CD4-positive, alpha-beta T cell (primary cell): ENCODE measurements at regions not wholly inside any gene's neighbourhood (a gene's known extent, or its start where the extent isn't known, plus 50 kb on each side); places are given as distances from the start of the nearest gene placed in this dataset.

Source experiments
- ATAC-seq: fragments of 200-7000 bp; cut with Tn5 transposase; one replicate; pipeline ENCODE4 v1.10.0; 2022; ENCODE audit warnings: mild to moderate bottlenecking; ENCODE audit not compliant: poor library complexity
- CTCF ChIA-PET: fragments of 350-600 bp; sonication (Branson Sonifier 250); formaldehyde crosslinking; loops from one replicate; lab custom pipeline; 2021; ENCODE audit warnings: antibody characterized with exemption, inconsistent platforms; lab: Charles Lee
- POLR2A ChIA-PET: fragments of 350-600 bp; sonication (Branson Sonifier 250); formaldehyde crosslinking; loops from one replicate; lab custom pipeline; 2021; ENCODE audit warnings: antibody characterized with exemption, inconsistent platforms; lab: Charles Lee
- DNase-seq, 14 experiments: peaks; one replicate each; pipeline ENCODE4 v3.0.0-alpha.2; 2013 to 2020; ENCODE audit warnings: mixed read lengths in 2 of 14
- H3K27ac ChIP-seq, 2 donors: one replicate each; pipeline versions ENCODE4 v1.5.1 to v1.7.0; 2013; ENCODE audit warnings: low read length in 2 of 2, low read depth in 1 of 2, mild to moderate bottlenecking in 1 of 2
- H3K27me3 ChIP-seq, 2 experiments: 1 replicate in 1 of 2; 2 replicates in 1 of 2; pipeline versions ENCODE4 v1.6.1 to v1.7.0; 2013; ENCODE audit warnings: low read length in 2 of 2, control low read depth in 1 of 2, mild to moderate bottlenecking in 1 of 2, moderate library complexity in 1 of 2; ENCODE audit not compliant: insufficient read depth in 2 of 2, control insufficient read depth in 1 of 2
- H3K36me3 ChIP-seq: one replicate; pipeline ENCODE4 v1.6.1; 2013; ENCODE audit warnings: low read length, control low read depth; ENCODE audit not compliant: insufficient read depth
- H3K4me1 ChIP-seq: one replicate; pipeline ENCODE4 v1.6.1; 2013; ENCODE audit warnings: low read length, control low read depth; ENCODE audit not compliant: insufficient read depth
- H3K4me3 ChIP-seq: one replicate; pipeline ENCODE4 v1.5.1; 2013; ENCODE audit warnings: mild to moderate bottlenecking, low read length, moderate library complexity
- H3K9me3 ChIP-seq, 2 experiments: 1 replicate in 1 of 2; 2 replicates in 1 of 2; pipeline versions ENCODE4 v1.6.1 to v1.7.0; 2013; ENCODE audit warnings: low read length in 2 of 2, mild to moderate bottlenecking in 2 of 2, control low read depth in 1 of 2, moderate library complexity in 1 of 2; ENCODE audit not compliant: control insufficient read depth in 1 of 2, insufficient read depth in 1 of 2
- H3K27ac Mint-ChIP-seq: one replicate; pipeline ENCODE4 v1.8.0; 2020; ENCODE audit warnings: mixed read lengths
- H3K27me3 Mint-ChIP-seq: one replicate; pipeline ENCODE4 v1.8.0; 2021; ENCODE audit warnings: mixed read lengths
- H3K36me3 Mint-ChIP-seq: one replicate; pipeline ENCODE4 v1.8.0; 2021; ENCODE audit warnings: low read depth, mixed read lengths
- H3K4me1 Mint-ChIP-seq: one replicate; pipeline ENCODE4 v1.8.0; 2021; ENCODE audit warnings: low read depth, mixed read lengths
- H3K4me3 Mint-ChIP-seq: one replicate; pipeline ENCODE4 v1.8.0; 2020; ENCODE audit warnings: mild to moderate bottlenecking, mixed read lengths
- H3K9me3 Mint-ChIP-seq: one replicate; pipeline ENCODE4 v1.8.0; 2020; ENCODE audit warnings: mixed read lengths
- CTCF ChIP-seq: fragments of 200-600 bp; IDR thresholded peaks from one replicate; pipeline ENCODE4 v1.8.0; 2022; ENCODE audit warnings: antibody characterized with exemption, mild to moderate bottlenecking
- intact Hi-C, 2 experiments: fragments of 100-400 bp; cut with DNase I in 1 of 2; cut with micrococcal nuclease in 1 of 2; formaldehyde crosslinking; loops; one replicate each; pipeline versions ENCODE4 v1.15.1 to v1.9.0; 2023 to 2025; cut with DNase I, micrococcal nuclease

DNA sequence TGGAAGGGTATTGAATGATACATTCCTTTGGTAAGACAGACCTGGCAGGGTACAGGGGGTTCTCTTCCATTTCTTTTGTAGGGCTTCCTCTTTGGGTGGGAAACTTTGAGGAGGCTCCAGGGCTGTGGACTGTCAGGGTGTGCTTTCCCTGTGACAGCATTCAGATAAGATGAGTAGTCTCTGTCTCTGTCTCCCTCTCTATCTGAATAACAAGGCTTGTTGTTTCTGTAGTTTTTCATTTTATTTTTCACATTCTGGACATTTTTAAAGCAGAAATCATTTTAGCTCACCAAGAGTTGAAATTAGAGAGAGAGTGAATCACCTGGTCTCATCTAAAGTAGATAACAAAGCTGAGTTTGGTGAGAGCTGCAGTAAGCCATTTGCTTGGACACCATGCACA is 100.8 kb upstream of the TPM1 start:
- intact Hi-C loops: no loop called here
- Histone ChIP-seq H3K27me3 (peaks cover 3 to 14% of the 10 kb centered on the region in 2 experiments), H3K9me3 (no peaks in the 10 kb centered on the region), H3K27ac (no peak overlapping the region), H3K4me3 (no peak overlapping the region), H3K36me3 (no peaks in the 10 kb centered on the region), H3K4me1 (no peaks in the 10 kb centered on the region)
- DNase-seq (no peak), ATAC-seq (no peak)
- Mint-ChIP-seq H3K27me3 (peaks cover 58% of the 10 kb centered on the region), H3K4me3 (no peak overlapping the region), H3K4me1 (no peaks in the 10 kb centered on the region), H3K27ac (no peak overlapping the region), H3K9me3 (no peaks in the 10 kb centered on the region), H3K36me3 (no peaks in the 10 kb centered on the region)
- POLR2A ChIA-PET: no interaction called here
- CTCF ChIA-PET: no interaction called here
- TF ChIP-seq CTCF: no peak

- intact Hi-C loops: no loop called here
- Mint-ChIP-seq H3K27ac (no peak overlapping the region), H3K4me3 (no peak overlapping the region), H3K9me3 (no peaks in the 10 kb centered on the region), H3K4me1 (no peaks in the 10 kb centered on the region), H3K27me3 (peaks cover 63% of the 10 kb centered on the region), H3K36me3 (no peaks in the 10 kb centered on the region)
- H3K4me1 ChIP-seq: no peaks in the 10 kb centered on the region
- no peak for TF ChIP-seq CTCF
- DNase-seq: no peak
- no peak overlapping the region for H3K4me3 ChIP-seq
- no peak overlapping the region for H3K27ac ChIP-seq
- no peak for ATAC-seq
- no peaks in the 10 kb centered on the region for H3K9me3 ChIP-seq
- ChIA-PET CTCF (no interaction called here), POLR2A (no interaction called here)
- H3K27me3 ChIP-seq: peaks cover 2 to 14% of the 10 kb centered on the region in 2 experiments
- no peaks in the 10 kb centered on the region for H3K36me3 ChIP-seq
These were observed 100.1 kb upstream of the TPM1 start for GRCh38 chr15:62942428-62942827.

GRCh38 chr15:62945063-62945462 is 97.5 kb upstream of the TPM1 start:
- no peaks in the 10 kb centered on the region for H3K4me1 Mint-ChIP-seq
- H3K4me3 ChIP-seq: no peak overlapping the region
- no peaks in the 10 kb centered on the region for H3K9me3 Mint-ChIP-seq
- ChIA-PET POLR2A (no interaction called here), CTCF (no interaction called here)
- no peak overlapping the region for H3K27ac ChIP-seq
- no peaks in the 10 kb centered on the region for H3K36me3 Mint-ChIP-seq
- H3K4me3 Mint-ChIP-seq: no peak overlapping the region
- H3K27ac Mint-ChIP-seq: no peak overlapping the region
- H3K27me3 Mint-ChIP-seq: peaks cover 65% of the 10 kb centered on the region
- DNase-seq (no peak), ATAC-seq (no peak)
- no peak for TF ChIP-seq CTCF
- intact Hi-C loops: no loop called here
- no peaks in the 10 kb centered on the region for H3K9me3 ChIP-seq
- H3K36me3 ChIP-seq: no peaks in the 10 kb centered on the region
- H3K27me3 ChIP-seq: peaks cover 2 to 18% of the 10 kb centered on the region in 2 experiments
- no peaks in the 10 kb centered on the region for H3K4me1 ChIP-seq
